Endothelial cell of umbilical vein (primary cell): ENCODE measurements at regions not wholly inside any gene's neighbourhood (a gene's known extent, or its start where the extent isn't known, plus 50 kb on each side); places are given as distances from the start of the nearest gene placed in this dataset.

Experiments used
- BruUV-seq: library from RNA; stranded (reverse); fragments of 400-500 nt; replicated peaks from 2 replicates; lab custom pipeline; 2021; lab: Mats Ljungman, UMichigan
- CTCF ChIA-PET: fragments of 300-600, 350-600 bp; sonication (Branson Sonifier 250); formaldehyde crosslinking; loops from one replicate; lab custom pipeline; 2021; ENCODE audit warnings: antibody characterized with exemption, inconsistent platforms; lab: Charles Lee
- POLR2A ChIA-PET: fragments of 300-600, 350-600 bp; sonication (Branson Sonifier 250); formaldehyde crosslinking; loops from one replicate; lab custom pipeline; 2021; ENCODE audit warnings: antibody characterized with exemption, inconsistent platforms; lab: Charles Lee
- DNase-seq: peaks from one replicate; pipeline ENCODE4 v3.0.0-alpha.2; 2011; ENCODE audit warnings: low read depth, low spot score
- FAIRE-seq: peaks from 2 replicates; lab custom pipeline; 2011; peaks lifted over from hg19 to GRCh38; lab: Jason Lieb, UNC
- H2AFZ ChIP-seq: 2 replicates; pipeline ENCODE4 v1.6.0; 2012; ENCODE audit warnings: low read depth, low read length, control low read depth, inconsistent platforms
- H3K27ac ChIP-seq: 2 replicates; pipeline ENCODE4 v1.5.1; 2011; ENCODE audit warnings: low read depth, mild to moderate bottlenecking, control low read depth, low read length, moderate library complexity; ENCODE audit not compliant: insufficient read depth
- H3K27me3 ChIP-seq, 2 experiments: 2 replicates each; pipeline versions ENCODE4 v1.6.0 to v1.6.1; 2011; ENCODE audit warnings: low read length in 2 of 2, mixed read lengths in 1 of 2; ENCODE audit not compliant: control insufficient read depth in 2 of 2, insufficient read depth in 2 of 2
- H3K36me3 ChIP-seq, 2 experiments: 2 replicates in 1 of 2; 3 replicates in 1 of 2; pipeline ENCODE4 v1.5.1; 2011; ENCODE audit warnings: low read length in 2 of 2, mild to moderate bottlenecking in 1 of 2, moderate library complexity in 1 of 2; ENCODE audit not compliant: control insufficient read depth in 2 of 2, insufficient read depth in 2 of 2; ENCODE audit errors: extremely low read depth in 1 of 2
- H3K4me1 ChIP-seq: 3 replicates; pipeline ENCODE4 v1.5.1; 2011; ENCODE audit warnings: mild to moderate bottlenecking, low read length; ENCODE audit not compliant: control insufficient read depth, insufficient read depth; ENCODE audit errors: extremely low read depth
- H3K4me2 ChIP-seq: 2 replicates; pipeline ENCODE4 v1.6.1; 2011; ENCODE audit warnings: low read length, control low read depth, mixed read lengths; ENCODE audit not compliant: insufficient read depth
- H3K4me3 ChIP-seq, 3 experiments: fragments of 200-600 bp in 1 of 3; sonication (generic), shearing (Covaris generic) in 1 of 3; replicated peaks in 1 of 3; 2 replicates each; pipeline ENCODE4 v1.5.1; 2011 to 2016; ENCODE audit warnings: control low read depth in 3 of 3, low read length in 3 of 3, mild to moderate bottlenecking in 2 of 3, inconsistent platforms in 1 of 3, low read depth in 1 of 3, moderate library complexity in 1 of 3; ENCODE audit not compliant: insufficient read depth in 1 of 3
- H3K79me2 ChIP-seq: 2 replicates; pipeline ENCODE4 v1.6.0; 2012; ENCODE audit warnings: low read length, inconsistent platforms; ENCODE audit not compliant: control insufficient read depth, insufficient read depth
- H3K9ac ChIP-seq: replicated peaks from 2 replicates; pipeline ENCODE3; 2011; ENCODE audit warnings: low read length, control low read depth; ENCODE audit not compliant: insufficient read depth; ENCODE audit errors: extremely low read depth
- H3K9me1 ChIP-seq: replicated peaks from 3 replicates; pipeline ENCODE4 v1.6.0; 2011; ENCODE audit warnings: mild to moderate bottlenecking, low read length; ENCODE audit not compliant: control insufficient read depth, insufficient read depth; ENCODE audit errors: extremely low read depth
- H3K9me3 ChIP-seq: replicated peaks from 2 replicates; pipeline ENCODE4 v1.5.1; 2012; ENCODE audit warnings: low read length, inconsistent platforms; ENCODE audit not compliant: control insufficient read depth, insufficient read depth
- H4K20me1 ChIP-seq: replicated peaks from 2 replicates; pipeline ENCODE3; 2011; ENCODE audit warnings: mild to moderate bottlenecking, low read length; ENCODE audit not compliant: control insufficient read depth, insufficient read depth; ENCODE audit errors: extremely low read depth
- CTCF ChIP-seq, 2 donors: IDR thresholded peaks; 1 replicate in 1 of 2; 2 replicates in 1 of 2; pipeline ENCODE4 v1.5.1; 2011; ENCODE audit warnings: low read length in 2 of 2, mild to moderate bottlenecking in 2 of 2, moderate library complexity in 2 of 2, control low read depth in 1 of 2, inconsistent platforms in 1 of 2, low read depth in 1 of 2; ENCODE audit not compliant: insufficient read depth in 1 of 2; ENCODE audit errors: extremely low read depth in 1 of 2
- EZH2 ChIP-seq: IDR thresholded peaks from 2 replicates; pipeline ENCODE4 v1.6.1; 2012; ENCODE audit warnings: borderline replicate concordance, low read depth, mild to moderate bottlenecking, moderate library complexity, low read length, inconsistent platforms; ENCODE audit not compliant: severe bottlenecking
- FOS ChIP-seq: IDR thresholded peaks from 2 replicates; pipeline ENCODE4 v1.6.1; 2011; ENCODE audit warnings: mild to moderate bottlenecking, low read length, moderate library complexity, borderline replicate concordance; ENCODE audit not compliant: insufficient read depth
- GATA2 ChIP-seq: IDR thresholded peaks from 2 replicates; pipeline ENCODE4 v1.7.0; 2011; ENCODE audit warnings: low read depth, mild to moderate bottlenecking, moderate library complexity, mixed read lengths, low read length; ENCODE audit not compliant: insufficient read length, insufficient read depth
- JUN ChIP-seq: IDR thresholded peaks from 2 replicates; pipeline ENCODE4 v1.6.1; 2011; ENCODE audit warnings: borderline replicate concordance, low read depth; ENCODE audit not compliant: insufficient read length, insufficient read depth
- MAX ChIP-seq: IDR thresholded peaks from 2 replicates; pipeline ENCODE4 v1.6.1; 2011; ENCODE audit not compliant: insufficient read depth, insufficient read length
- MYC ChIP-seq: IDR thresholded peaks from one replicate; pipeline ENCODE4 v1.6.1; 2011; ENCODE audit warnings: mild to moderate bottlenecking, low read depth, low read length
- POLR2A ChIP-seq: IDR thresholded peaks from 2 replicates; pipeline ENCODE4 v1.6.1; 2012; ENCODE audit warnings: low read depth, mild to moderate bottlenecking, control low read depth, low read length
- POLR2AphosphoS5 ChIP-seq: IDR thresholded peaks from 2 replicates; pipeline ENCODE4 v1.6.1; 2012; ENCODE audit warnings: low read depth, mild to moderate bottlenecking, control low read depth, low read length, moderate library complexity; ENCODE audit not compliant: insufficient read depth
- dilution Hi-C: fragments of 300-500 bp; cut with MboI; formaldehyde crosslinking; loops from one replicate; pipeline ENCODE4 v1.15.0; 2019; ENCODE audit warnings: low sequenced_read_pairs; ENCODE audit not compliant: extremely low pct_ligation_motif_present
- intact Hi-C: fragments of 100-400 bp; cut with micrococcal nuclease; formaldehyde crosslinking; loops from one replicate; pipeline ENCODE4 v1.10.0; 2022

- ChIA-PET POLR2A (no interaction called here), CTCF (no interaction called here)
- Histone ChIP-seq H3K9me3 (no peaks in the 10 kb centered on the region), H4K20me1 (no peaks in the 10 kb centered on the region), H3K79me2 (no peaks in the 10 kb centered on the region), H3K4me3 (no peak overlapping the region), H3K9ac (no peak overlapping the region), H3K9me1 (no peaks in the 10 kb centered on the region), H3K36me3 (no peaks in the 10 kb centered on the region), H3K27ac (no peak overlapping the region), H2AFZ (no peak overlapping the region), H3K27me3 (no peaks in the 10 kb centered on the region), H3K4me1 (peaks cover 36% of the 10 kb centered on the region), H3K4me2 (no peak overlapping the region)
- TF ChIP-seq EZH2: no peak
- TF ChIP-seq JUN: no peak
- no peak for TF ChIP-seq GATA2
- TF ChIP-seq POLR2A: no peak
- no peak for TF ChIP-seq MAX
- TF ChIP-seq MYC: no peak
- TF ChIP-seq FOS: no peak
- TF ChIP-seq POLR2AphosphoS5: no peak
- TF ChIP-seq CTCF (IDR thresholded peaks at IDR 0.05; ENCODE audit: extremely low read depth in 1 of 2, insufficient read depth in 1 of 2, low read depth in 1 of 2, low read length in 2 of 2): no peak
- dilution Hi-C loops: no loop called here
- no peak for FAIRE-seq
- intact Hi-C loops: no loop called here
- no peak for DNase-seq
- BruUV-seq: no TSS peak
These were observed 145.2 kb downstream of the SCARB1 start for GRCh38 chr12:124718458-124718857.
